Retinal pigment epithelial cell (primary cell): ENCODE measurements at regions not wholly inside any gene's neighbourhood (a gene's known extent, or its start where the extent isn't known, plus 50 kb on each side); places are given as distances from the start of the nearest gene placed in this dataset.

Source experiments
- DNase-seq: peaks from one replicate; pipeline ENCODE4 v3.0.0-alpha.2; 2010; ENCODE audit warnings: low read depth
- H3K4me3 ChIP-seq: 2 replicates; pipeline ENCODE4 v1.5.1; 2011; ENCODE audit warnings: mild to moderate bottlenecking, low read length, control low read depth, moderate library complexity
- TF ChIP-seq, protein P1 (sequence below): conservative IDR thresholded peaks from 2 replicates; pipeline ENCODE4 v1.5.1; 2011; ENCODE audit warnings: low read depth, low read length, control low read depth, inconsistent platforms

GRCh38 chr5:4511996-4512656, 628.0 kb upstream of the ADAMTS16 start:
- H3K4me3 ChIP-seq, result no peak overlapping the region
- TF ChIP-seq, protein P1, sequence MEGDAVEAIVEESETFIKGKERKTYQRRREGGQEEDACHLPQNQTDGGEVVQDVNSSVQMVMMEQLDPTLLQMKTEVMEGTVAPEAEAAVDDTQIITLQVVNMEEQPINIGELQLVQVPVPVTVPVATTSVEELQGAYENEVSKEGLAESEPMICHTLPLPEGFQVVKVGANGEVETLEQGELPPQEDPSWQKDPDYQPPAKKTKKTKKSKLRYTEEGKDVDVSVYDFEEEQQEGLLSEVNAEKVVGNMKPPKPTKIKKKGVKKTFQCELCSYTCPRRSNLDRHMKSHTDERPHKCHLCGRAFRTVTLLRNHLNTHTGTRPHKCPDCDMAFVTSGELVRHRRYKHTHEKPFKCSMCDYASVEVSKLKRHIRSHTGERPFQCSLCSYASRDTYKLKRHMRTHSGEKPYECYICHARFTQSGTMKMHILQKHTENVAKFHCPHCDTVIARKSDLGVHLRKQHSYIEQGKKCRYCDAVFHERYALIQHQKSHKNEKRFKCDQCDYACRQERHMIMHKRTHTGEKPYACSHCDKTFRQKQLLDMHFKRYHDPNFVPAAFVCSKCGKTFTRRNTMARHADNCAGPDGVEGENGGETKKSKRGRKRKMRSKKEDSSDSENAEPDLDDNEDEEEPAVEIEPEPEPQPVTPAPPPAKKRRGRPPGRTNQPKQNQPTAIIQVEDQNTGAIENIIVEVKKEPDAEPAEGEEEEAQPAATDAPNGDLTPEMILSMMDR, result no peak
- DNase-seq, result no peak

- no peak overlapping the region for H3K4me3 ChIP-seq
- DNase-seq, result no peak
- TF ChIP-seq, protein P1, result no peak
Measured at GRCh38 chr5:4513381-4513780, 626.7 kb upstream of the ADAMTS16 start.

- H3K4me3 ChIP-seq, result no peak overlapping the region
- DNase-seq, result no peak
- TF ChIP-seq, protein P1, result no peak
Measured at GRCh38 chr5:4514067-4514648, 626.0 kb upstream of the ADAMTS16 start.

- no peak overlapping the region for H3K4me3 ChIP-seq
- TF ChIP-seq, protein P1, result no peak
- DNase-seq, result no peak
Measured at GRCh38 chr5:4518903-4519672, 621.0 kb upstream of the ADAMTS16 start.

DNA sequence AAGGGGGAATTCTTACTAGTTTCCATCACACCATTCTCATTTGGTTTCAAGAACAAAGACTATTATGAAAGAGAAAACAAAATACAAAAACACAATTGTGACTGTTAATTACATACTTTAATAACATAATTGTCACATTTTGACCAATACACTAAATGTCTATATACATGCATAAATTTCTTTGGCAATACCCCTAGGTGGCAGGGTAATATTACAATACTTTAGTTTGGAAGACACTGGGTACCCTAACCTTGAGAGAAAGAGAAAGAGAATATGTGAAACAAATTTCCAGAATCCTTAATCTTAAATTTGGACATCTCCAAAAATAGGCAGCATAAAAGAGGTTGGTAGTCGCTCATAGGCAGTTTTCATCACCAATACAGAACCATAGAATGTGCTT, 619.6 kb upstream of the ADAMTS16 start:
- TF ChIP-seq, protein P1, result no peak
- DNase-seq, result no peak
- H3K4me3 ChIP-seq, result no peak overlapping the region

DNA sequence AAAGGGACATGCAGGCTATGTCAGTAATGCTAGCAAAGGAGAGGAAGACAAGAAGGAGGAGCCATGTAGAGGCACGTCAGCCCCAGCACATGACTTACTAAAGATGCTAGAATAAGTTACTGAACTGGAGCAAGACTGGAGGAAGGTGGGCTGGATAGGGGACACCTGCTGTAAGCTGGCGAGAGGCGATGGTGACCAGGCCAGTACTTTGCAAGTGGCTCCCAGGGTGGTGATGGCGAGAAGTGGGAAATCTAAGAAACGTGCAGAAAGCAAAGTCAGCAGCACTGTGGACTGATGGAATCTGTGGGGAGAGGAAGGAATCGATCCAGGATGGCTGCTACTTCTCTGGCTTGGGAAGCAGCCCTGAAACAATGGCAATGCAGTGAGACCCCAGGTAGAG, 617.1 kb upstream of the ADAMTS16 start:
- no peak for DNase-seq
- H3K4me3 ChIP-seq, result no peak overlapping the region
- TF ChIP-seq, protein P1, result no peak
